HG03135 (cell line): ENCODE measurements at regions not wholly inside any gene's neighbourhood (a gene's known extent, or its start where the extent isn't known, plus 50 kb on each side); places are given as distances from the start of the nearest gene placed in this dataset.
A peak's percentile ranks its signal among the peaks of the same experiment; 100 is the strongest.
"Not testable (repeated sequence)": the region's sequence is repeated elsewhere in the genome, so short reads cannot be mapped to it uniquely, and the experiment has no call there.

ENCODE experiments used
- ATAC-seq: cut with Tn5 transposase; IDR thresholded peaks from one replicate; pipeline ENCODE4 v1.9.1; 2021; ENCODE audit warnings: mild to moderate bottlenecking, moderate library complexity; ENCODE audit not compliant: unreplicated experiment

DNA sequence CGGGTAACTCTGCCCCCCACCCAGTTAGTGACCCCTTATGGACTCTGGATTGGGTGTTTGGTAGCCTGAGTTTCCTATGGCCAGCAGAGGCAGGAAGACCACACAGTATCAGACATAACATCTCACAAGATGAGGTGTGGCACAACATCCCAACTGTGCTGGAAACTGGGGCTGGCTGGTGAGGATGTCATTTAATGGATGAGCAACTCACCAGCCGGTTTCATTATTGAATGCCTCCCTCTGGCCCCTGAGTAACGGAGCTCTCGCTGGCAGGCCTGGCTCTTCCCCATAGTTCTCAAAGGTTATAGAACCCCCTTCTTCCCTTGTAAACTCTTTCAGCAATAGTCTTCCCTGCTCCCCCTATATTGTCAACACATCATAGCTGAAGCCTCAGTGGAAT is 195.0 kb downstream of the BCL11A start:
- no peak for ATAC-seq

DNA sequence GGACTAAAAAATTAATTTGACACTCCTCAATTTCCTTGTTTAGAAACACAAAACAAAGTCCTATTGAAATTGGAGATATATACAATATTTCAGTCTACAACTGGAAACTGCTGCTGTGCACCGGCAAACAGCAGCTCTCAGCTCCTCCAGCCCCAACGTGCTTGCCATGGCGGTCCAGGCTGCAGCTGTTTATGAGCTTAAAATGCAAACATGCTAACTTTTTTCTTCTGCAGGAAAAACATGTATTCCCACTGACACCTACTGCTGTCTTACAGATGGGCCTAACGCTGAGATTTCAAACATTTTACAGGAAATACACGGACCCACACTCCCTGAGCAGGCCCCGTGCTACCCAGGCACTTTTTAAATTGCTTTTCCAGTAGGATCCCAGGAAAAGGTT is 195.5 kb downstream of the BCL11A start:
- ATAC-seq: no peak

DNA sequence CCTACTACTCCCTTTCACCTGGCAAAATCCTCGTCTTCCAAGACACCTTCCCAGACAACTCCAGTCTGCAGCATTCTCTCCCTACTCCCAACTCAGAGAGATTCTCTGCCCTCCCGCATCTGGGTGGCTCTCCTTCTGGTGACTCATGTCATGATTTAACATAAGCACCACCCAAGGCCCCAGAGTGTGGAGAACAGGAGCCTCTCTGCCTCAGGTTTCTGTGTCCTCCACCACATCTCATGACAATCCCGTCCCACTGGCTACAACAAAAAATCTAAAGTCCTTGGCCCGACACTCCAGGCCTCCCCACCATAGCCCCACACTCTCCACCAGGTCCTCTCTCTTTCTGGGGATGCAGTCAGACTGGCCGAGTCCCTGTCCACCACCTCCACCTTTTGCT is 197.1 kb downstream of the BCL11A start:
- no peak for ATAC-seq

- no peak for ATAC-seq
These were observed 197.6 kb downstream of the BCL11A start for GRCh38 chr2:60355849-60356261.

GRCh38 chr2:60354713-60355112 is 198.7 kb downstream of the BCL11A start:
- no peak for ATAC-seq

DNA sequence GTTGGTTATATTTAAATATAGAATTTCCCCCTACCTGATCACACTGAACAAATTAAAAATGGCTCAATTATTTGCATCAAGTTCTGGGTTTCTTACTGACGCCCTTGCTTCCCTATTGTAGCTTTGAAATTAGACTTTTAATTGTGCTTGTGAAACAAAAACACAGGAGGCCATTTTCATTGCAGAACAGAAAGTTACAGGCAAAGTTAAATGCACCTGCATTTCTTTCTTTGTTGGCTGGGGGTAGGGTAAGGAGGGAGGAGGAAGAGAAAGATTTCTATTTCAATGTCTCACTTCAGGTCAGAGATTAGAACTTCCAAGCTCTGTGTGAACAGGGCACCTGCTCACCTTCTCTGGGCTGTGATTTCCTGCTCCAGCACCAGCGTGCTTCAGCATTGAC is 199.6 kb downstream of the BCL11A start:
- peak; percentile 48 for ATAC-seq

DNA sequence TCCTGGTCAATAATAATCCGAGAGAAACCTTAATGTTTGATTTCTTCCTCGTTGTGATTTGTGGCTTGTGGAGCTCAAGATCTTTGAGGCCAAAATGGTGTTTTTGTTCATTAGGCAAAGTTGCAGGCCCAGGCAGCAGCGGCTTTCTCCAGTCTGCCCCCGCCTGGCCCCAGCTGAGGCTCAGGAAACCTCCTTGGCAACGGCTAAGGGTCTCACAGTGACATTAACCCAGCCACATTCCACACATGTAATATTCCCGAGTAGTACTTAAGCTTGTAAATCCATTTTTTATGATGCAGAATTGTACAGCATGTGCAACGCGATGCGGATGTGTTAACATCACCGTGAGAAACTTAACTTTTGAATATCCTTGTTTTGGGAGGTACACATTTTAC is 200.1 kb downstream of the BCL11A start:
- ATAC-seq: peak; percentile 24

GRCh38 chr2:60352491-60353405 is 200.7 kb downstream of the BCL11A start:
- no peak for ATAC-seq

DNA sequence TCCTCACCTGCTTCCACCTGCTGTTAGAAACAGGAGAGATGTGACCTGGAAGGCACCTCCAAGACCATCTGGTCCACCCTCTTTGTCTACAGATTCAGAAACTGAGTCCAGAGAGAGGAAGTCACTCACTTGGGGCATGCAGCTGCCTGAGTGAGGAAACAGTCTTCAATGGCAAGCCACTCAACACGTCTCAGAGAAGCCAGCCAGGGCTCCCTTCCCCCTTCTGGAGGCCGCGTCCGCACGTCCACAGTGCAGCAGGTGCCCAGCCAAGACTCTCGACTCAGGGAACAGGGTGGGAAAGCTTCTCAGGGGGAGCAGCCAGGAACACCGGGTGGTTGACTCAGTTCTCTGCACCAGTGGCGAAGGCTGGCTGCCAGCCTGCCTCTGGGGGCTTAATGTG is 201.7 kb downstream of the BCL11A start:
- ATAC-seq: no peak

DNA sequence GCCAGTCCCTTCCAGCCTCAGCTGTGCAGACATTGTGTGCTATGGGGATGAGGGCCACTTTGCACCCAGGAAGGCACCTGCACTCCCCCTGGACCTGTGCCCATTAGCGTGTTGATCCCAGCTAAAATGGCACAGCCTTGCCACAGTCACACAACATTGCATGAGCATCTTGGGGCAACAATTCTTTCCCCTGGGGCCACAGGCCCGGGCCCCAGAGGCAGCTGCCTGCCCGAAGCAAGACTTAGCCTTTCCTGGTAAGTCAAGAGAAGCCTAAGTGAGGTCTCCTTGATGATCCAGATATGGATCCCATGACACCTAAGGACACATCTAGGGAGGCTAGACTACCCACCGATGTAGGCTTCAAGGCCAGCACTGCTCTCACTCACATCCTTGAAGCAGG is 202.1 kb downstream of the BCL11A start:
- no peak for ATAC-seq

GRCh38 chr2:60350791-60351190 is 202.7 kb downstream of the BCL11A start:
- ATAC-seq: no peak

DNA sequence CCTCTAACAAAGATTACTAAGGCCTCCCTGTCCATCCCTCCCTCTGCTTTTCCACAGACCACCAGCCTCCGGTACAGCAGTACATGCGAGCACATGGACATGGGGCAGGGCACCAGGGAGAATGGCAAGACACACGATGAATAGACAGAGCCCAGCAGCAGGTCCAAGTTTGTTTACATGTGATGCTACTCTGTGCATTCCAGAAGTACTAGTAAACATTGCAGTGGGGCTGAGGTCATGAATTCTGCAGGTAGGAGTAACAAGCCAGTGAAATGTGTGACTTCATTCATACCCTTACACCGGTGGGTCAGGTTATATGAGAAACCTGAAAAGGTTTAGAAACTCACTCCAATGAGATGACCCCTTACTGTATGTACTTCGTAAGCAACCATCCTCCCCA is 205.7 kb downstream of the BCL11A start:
- no peak for ATAC-seq

GRCh38 chr2:60342491-60342890 is 211.0 kb downstream of the BCL11A start:
- ATAC-seq: not testable (repeated sequence)

DNA sequence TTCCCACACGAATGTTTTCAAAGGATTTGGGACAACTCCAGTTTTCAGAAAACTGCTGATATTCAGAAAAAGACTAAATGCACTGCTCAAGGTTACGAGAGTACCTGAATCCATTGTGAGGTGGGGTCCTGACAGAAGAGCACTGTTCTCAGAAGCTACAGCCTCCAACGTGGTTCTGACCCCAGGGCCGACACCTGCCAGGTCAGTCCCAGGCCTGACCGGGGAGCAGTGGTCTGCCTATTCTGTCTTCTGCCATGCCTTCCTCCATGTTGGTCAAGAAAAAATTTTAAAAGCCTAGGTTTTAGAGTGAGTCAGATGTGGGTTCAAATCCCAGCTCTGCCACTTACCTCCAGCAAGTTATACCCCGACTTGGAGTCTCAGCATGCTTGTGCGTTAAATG is 212.3 kb downstream of the BCL11A start:
- ATAC-seq: no peak

GRCh38 chr2:60339286-60339685 is 214.2 kb downstream of the BCL11A start:
- ATAC-seq: no peak

GRCh38 chr2:60337142-60337497 is 216.3 kb downstream of the BCL11A start:
- ATAC-seq: no peak

DNA sequence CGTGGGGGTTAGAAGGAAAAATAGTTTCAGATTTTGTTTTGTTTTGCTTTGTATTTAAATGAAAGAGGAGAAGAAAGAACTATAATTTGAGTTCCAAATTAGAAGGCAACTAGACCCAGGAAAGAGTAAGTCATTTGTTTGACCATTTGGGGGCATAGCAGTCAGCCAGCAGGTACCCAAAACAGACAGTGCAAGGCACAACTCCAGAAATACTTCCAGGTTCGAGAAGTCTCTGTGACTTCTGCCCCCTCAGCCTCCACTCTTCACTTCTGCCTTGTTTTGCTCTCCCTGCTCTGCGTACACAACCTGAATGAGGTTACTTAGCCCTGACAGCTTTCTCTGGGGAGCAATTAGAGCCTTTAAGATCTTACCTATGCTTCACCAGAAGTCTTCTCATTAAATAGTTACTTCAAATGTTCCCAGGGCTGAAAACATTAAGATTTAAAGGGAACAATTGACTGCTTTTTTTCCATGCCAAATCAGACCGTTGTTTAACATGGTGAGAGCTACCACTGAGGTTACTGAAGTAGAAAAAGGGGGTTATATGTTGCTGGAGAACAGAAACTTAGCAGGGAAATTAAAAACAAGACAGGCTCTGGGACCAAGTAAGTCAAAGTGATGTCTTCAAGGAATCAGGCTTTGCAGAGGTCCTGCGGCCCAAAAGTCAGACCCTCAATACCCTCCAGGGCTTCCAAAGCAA is 216.9 kb downstream of the BCL11A start:
- no peak for ATAC-seq

- no peak for ATAC-seq
These were observed 217.8 kb downstream of the BCL11A start for GRCh38 chr2:60335533-60336237.

GRCh38 chr2:60334610-60335009 is 218.8 kb downstream of the BCL11A start:
- ATAC-seq: no peak

DNA sequence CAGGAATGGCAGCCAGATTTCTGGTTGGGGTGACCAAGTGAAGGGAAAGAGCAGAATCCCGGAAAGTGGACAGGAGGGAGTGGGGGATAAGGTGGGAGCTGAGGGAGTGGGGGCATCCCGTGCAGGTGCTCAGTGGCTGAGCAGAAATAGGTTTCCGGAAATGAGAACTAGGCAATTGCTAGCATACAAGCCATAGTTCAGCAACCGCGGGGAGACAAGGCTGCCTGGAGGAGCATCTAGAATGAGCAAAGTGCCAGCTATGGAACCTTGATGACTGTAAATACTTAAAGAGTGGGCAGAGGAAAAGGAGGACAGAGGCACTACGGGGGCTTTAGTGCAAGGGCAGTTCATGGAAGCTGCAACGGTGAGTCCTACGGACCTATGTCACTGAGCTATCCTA is 220.2 kb downstream of the BCL11A start:
- ATAC-seq: no peak

DNA sequence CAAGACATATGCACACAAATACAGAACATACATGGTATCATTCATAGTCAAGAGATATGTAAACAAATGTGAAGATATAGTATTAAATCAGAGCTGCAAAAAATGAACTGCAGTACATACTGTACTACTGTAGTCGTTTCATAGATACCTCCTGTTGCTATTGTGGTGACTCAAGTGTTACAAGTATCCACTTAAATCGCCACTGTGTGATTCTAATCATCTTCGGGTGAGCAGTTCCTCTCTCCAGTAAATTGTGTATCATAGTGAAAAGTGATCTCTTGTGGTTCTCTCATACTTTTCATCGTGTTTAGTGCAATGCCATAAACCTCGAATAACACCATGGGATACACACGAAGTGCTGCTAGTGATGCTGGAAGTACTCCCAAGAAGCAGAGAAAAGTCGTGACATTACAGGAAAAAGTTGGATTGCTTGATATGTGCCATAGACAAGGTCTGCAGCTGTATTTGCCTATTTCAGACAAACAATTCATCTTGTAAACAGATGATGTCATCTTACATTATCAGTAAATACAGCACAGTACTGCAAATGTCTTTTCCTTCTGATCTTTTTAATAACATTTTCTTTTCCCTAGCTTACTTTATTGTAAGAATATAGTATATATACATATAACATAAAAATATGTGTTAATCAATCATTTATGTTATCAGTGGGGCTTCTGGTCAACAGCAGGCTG is 222.2 kb downstream of the BCL11A start:
- ATAC-seq: no peak
